Panc1 (cell line): ENCODE measurements at regions not wholly inside any gene's neighbourhood (a gene's known extent, or its start where the extent isn't known, plus 50 kb on each side); places are given as distances from the start of the nearest gene placed in this dataset.

Source experiments
- ATAC-seq: fragments of 200-7000 bp; cut with Tn5 transposase; 2 replicates; pipeline ENCODE4 v1.9.1; 2020; ENCODE audit warnings: mild to moderate bottlenecking, moderate library complexity
- BruUV-seq: library from RNA; stranded (reverse); fragments of 400-500 nt; replicated peaks from 2 replicates; lab custom pipeline; 2021; lab: Mats Ljungman, UMichigan
- CTCF ChIA-PET: fragments of 300-600 bp; sonication (Branson Sonifier 250); formaldehyde crosslinking; loops from one replicate; lab custom pipeline; 2022; ENCODE audit warnings: antibody characterized with exemption; lab: Charles Lee
- POLR2A ChIA-PET: fragments of 300-600 bp; sonication (Branson Sonifier 250); formaldehyde crosslinking; loops from one replicate; lab custom pipeline; 2022; ENCODE audit warnings: antibody characterized with exemption; lab: Charles Lee
- DNase-seq: peaks from one replicate; pipeline ENCODE4 v3.0.0-alpha.2; 2010; ENCODE audit warnings: low read depth, low spot score
- H3K27ac ChIP-seq: 2 replicates; pipeline ENCODE4 v1.5.1; 2011; ENCODE audit warnings: mild to moderate bottlenecking, low read length, inconsistent platforms
- H3K27me3 ChIP-seq: fragments of 200-500 bp; sonication (Bioruptor generic); 2 replicates; pipeline ENCODE4 v1.6.0; 2014; ENCODE audit warnings: low read length, inconsistent platforms; ENCODE audit not compliant: control insufficient read depth, insufficient read depth
- H3K36me3 ChIP-seq: fragments of 200-500 bp; sonication (Bioruptor generic); 2 replicates; pipeline ENCODE4 v1.5.1; 2014; ENCODE audit warnings: inconsistent platforms, mild to moderate bottlenecking, low read length, moderate library complexity; ENCODE audit not compliant: control insufficient read depth, insufficient read depth
- H3K4me1 ChIP-seq: 2 replicates; pipeline ENCODE4 v1.5.1; 2011; ENCODE audit warnings: inconsistent platforms, mild to moderate bottlenecking, low read length, moderate library complexity; ENCODE audit not compliant: control insufficient read depth, insufficient read depth
- H3K4me3 ChIP-seq, 2 experiments: 2 replicates each; pipeline ENCODE4 v1.5.1; 2011 to 2012; ENCODE audit warnings: low read depth in 2 of 2, low read length in 2 of 2, mild to moderate bottlenecking in 2 of 2, inconsistent platforms in 1 of 2, moderate library complexity in 1 of 2
- H3K9me3 ChIP-seq: fragments of 200-500 bp; sonication (Bioruptor generic); 2 replicates; pipeline ENCODE4 v1.5.1; 2014; ENCODE audit warnings: low read depth, mild to moderate bottlenecking, inconsistent platforms, low read length, moderate library complexity; ENCODE audit not compliant: control insufficient read depth, insufficient read depth
- POLR2AphosphoS5 ChIP-seq: IDR thresholded peaks from 2 replicates; pipeline ENCODE4 v1.6.1; 2012; ENCODE audit warnings: mild to moderate bottlenecking, low read depth, low read length, moderate library complexity
- SIN3A ChIP-seq: IDR thresholded peaks from 2 replicates; pipeline ENCODE4 v1.6.1; 2012; ENCODE audit warnings: low read depth, mild to moderate bottlenecking, low read length, moderate library complexity, borderline replicate concordance; ENCODE audit not compliant: insufficient read depth
- TCF7L2 ChIP-seq: IDR thresholded peaks from 2 replicates; pipeline ENCODE4 v1.6.1; 2011; ENCODE audit warnings: mild to moderate bottlenecking, low read depth, low read length, inconsistent platforms
- in situ Hi-C: cut with HindIII; loops from 2 replicates; pipeline ENCODE4 v1.10.0; 2016; ENCODE audit warnings: low sequenced_read_pairs, low pct_unique_long_range_greater_than_20kb
- intact Hi-C: fragments of 100-400 bp; cut with micrococcal nuclease; formaldehyde crosslinking; loops from one replicate; pipeline ENCODE4 v1.10.0; 2022; ENCODE audit not compliant: unreplicated experiment
- TF ChIP-seq, protein P1 (sequence below), 2 experiments: IDR thresholded peaks; 2 replicates each; pipeline ENCODE4 v1.6.1; 2011 to 2012; ENCODE audit warnings: low read depth in 2 of 2, control low read depth in 1 of 2, low read length in 1 of 2, mild to moderate bottlenecking in 1 of 2, moderate library complexity in 1 of 2; ENCODE audit not compliant: insufficient read depth in 1 of 2
- TF ChIP-seq, protein P2 (sequence below): fragments of 450-650 bp; IDR thresholded peaks from 2 replicates; pipeline ENCODE4 v1.5.1; 2017; ENCODE audit warnings: mild to moderate bottlenecking

DNA sequence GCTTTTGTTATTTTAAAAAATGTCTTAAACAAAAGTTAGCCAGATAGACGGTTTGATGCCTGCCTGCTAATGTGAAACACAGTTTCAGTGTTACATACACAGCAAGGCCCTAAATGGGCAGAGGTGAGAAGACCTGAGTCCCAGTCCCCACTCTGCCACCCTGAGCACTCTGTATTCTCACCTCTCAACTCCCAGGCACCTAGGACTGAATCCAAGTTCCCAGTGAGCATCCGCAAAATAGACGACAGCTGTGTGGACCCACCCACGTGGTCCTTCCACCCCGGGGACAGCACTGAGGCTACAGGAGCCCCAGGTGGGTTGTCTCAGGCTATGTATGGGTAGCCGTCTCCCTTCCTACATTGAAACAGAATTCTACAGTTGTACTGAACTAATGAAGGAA is 111.5 kb downstream of the RPL27A start:
- POLR2A ChIA-PET = no interaction called here
- CTCF ChIA-PET = no interaction called here
- no peak overlapping the region for H3K27ac ChIP-seq

DNA sequence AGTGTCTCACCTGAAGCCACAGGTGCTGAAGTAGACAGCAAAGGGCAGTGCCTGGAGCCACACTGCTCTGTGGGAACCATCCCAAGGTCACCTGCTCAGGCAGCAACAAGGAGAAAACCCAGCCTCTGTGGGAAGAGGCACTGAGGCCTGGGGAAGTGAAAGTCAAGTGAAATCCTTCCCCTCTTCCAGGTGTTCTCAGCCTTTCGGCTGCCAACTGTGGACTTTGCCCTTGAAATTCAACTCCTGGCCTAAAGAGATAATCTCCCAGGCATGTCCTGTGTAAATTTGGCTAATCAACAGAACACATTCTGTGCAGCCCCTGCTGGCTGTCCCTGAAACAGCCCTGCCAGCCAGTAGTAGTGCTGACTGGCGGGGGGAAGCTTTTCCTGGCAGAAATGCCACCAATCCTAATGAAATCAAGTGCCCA is 112.1 kb downstream of the RPL27A start:
- Histone ChIP-seq H3K4me3 (no peak overlapping the region), H3K4me1 (no peaks in the 10 kb centered on the region), H3K27ac (no peak overlapping the region), H3K27me3 (no peaks in the 10 kb centered on the region), H3K9me3 (no peaks in the 10 kb centered on the region), H3K36me3 (no peaks in the 10 kb centered on the region)
- intact Hi-C loops (no loop called here), in situ Hi-C loops (no loop called here)
- POLR2A ChIA-PET = no interaction called here
- CTCF ChIA-PET = interaction anchor here (0.8 kb wide), 1 partner anchor 73 kb away, joined by 3 read pairs; no protein-coding TSS in a partner anchor
- no peak for DNase-seq
- TF ChIP-seq, protein P1, sequence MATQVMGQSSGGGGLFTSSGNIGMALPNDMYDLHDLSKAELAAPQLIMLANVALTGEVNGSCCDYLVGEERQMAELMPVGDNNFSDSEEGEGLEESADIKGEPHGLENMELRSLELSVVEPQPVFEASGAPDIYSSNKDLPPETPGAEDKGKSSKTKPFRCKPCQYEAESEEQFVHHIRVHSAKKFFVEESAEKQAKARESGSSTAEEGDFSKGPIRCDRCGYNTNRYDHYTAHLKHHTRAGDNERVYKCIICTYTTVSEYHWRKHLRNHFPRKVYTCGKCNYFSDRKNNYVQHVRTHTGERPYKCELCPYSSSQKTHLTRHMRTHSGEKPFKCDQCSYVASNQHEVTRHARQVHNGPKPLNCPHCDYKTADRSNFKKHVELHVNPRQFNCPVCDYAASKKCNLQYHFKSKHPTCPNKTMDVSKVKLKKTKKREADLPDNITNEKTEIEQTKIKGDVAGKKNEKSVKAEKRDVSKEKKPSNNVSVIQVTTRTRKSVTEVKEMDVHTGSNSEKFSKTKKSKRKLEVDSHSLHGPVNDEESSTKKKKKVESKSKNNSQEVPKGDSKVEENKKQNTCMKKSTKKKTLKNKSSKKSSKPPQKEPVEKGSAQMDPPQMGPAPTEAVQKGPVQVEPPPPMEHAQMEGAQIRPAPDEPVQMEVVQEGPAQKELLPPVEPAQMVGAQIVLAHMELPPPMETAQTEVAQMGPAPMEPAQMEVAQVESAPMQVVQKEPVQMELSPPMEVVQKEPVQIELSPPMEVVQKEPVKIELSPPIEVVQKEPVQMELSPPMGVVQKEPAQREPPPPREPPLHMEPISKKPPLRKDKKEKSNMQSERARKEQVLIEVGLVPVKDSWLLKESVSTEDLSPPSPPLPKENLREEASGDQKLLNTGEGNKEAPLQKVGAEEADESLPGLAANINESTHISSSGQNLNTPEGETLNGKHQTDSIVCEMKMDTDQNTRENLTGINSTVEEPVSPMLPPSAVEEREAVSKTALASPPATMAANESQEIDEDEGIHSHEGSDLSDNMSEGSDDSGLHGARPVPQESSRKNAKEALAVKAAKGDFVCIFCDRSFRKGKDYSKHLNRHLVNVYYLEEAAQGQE (IDR thresholded peaks at IDR 0.05; ENCODE audit: insufficient read depth in 1 of 2, low read depth in 2 of 2, low read length in 1 of 2) = no peak
- TF ChIP-seq, protein P2, sequence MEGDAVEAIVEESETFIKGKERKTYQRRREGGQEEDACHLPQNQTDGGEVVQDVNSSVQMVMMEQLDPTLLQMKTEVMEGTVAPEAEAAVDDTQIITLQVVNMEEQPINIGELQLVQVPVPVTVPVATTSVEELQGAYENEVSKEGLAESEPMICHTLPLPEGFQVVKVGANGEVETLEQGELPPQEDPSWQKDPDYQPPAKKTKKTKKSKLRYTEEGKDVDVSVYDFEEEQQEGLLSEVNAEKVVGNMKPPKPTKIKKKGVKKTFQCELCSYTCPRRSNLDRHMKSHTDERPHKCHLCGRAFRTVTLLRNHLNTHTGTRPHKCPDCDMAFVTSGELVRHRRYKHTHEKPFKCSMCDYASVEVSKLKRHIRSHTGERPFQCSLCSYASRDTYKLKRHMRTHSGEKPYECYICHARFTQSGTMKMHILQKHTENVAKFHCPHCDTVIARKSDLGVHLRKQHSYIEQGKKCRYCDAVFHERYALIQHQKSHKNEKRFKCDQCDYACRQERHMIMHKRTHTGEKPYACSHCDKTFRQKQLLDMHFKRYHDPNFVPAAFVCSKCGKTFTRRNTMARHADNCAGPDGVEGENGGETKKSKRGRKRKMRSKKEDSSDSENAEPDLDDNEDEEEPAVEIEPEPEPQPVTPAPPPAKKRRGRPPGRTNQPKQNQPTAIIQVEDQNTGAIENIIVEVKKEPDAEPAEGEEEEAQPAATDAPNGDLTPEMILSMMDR = peak; percentile 51
- ATAC-seq = peak; percentile 74; the same call in 1 of the 2 replicates
- BruUV-seq = no TSS peak

More for the DNA sequence above, 111.5 kb downstream of the RPL27A start:
- no peak overlapping the region for H3K4me3 ChIP-seq
- H3K9me3 ChIP-seq = no peaks in the 10 kb centered on the region
- no peak for ATAC-seq
- H3K27me3 ChIP-seq = no peaks in the 10 kb centered on the region
- no TSS peak for BruUV-seq
- no peaks in the 10 kb centered on the region for H3K4me1 ChIP-seq
- H3K36me3 ChIP-seq = no peaks in the 10 kb centered on the region
- in situ Hi-C loops = no loop called here
- TF ChIP-seq POLR2AphosphoS5 = no peak
- TF ChIP-seq, protein P1 (IDR thresholded peaks at IDR 0.05; ENCODE audit: insufficient read depth in 1 of 2, low read depth in 2 of 2, low read length in 1 of 2) = no peak
- no peak for TF ChIP-seq SIN3A
- TF ChIP-seq, protein P2 = no peak
- TF ChIP-seq TCF7L2 = no peak
- DNase-seq = no peak
- intact Hi-C loops = no loop called here
